Right lobe of liver (tissue), 4 donors: ENCODE measurements at regions not wholly inside any gene's neighbourhood (a gene's known extent, or its start where the extent isn't known, plus 50 kb on each side); places are given as distances from the start of the nearest gene placed in this dataset.

Source experiments
- POLR2A ChIP-seq: fragments of 450-650 bp; IDR thresholded peaks from one replicate; pipeline ENCODE4 v1.6.1; 2017; ENCODE audit warnings: antibody characterized with exemption, mild to moderate bottlenecking
- TF ChIP-seq, protein P1 (sequence below), 4 donors: fragments of 200-600 bp in 3 of 4; fragments of 450-650 bp in 1 of 4; IDR thresholded peaks; one replicate each; pipeline versions ENCODE4 v1.5.1 to v1.8.0; 2016 to 2022; ENCODE audit warnings: antibody characterized with exemption in 4 of 4, mild to moderate bottlenecking in 2 of 4
- donor health status: DM: no; HTN: no; CAD: no.
- donor health status: DM: no; HTN: no; CAD: no.
- donor health status: DM: no; HTN: yes; CAD: no.

DNA sequence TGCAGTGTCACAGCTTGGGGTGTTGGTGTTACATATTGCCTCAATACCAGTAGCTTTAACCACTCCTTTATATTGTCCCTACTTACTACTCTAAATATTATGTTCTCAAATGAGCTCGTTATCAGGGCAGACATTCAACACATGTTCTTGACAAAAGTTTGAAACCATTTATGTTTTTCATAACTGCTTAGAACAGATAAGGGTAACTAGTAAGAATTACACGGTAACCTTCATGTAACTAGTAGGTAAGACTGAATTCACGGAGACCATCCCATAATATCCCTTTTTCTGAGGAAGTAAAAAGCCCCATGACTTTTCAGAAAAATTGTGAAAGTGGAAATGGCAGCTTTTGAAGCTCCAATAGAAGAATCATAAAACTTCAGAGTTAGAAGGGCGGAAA is 59.6 kb upstream of the CENPW start:
- TF ChIP-seq, protein P1, sequence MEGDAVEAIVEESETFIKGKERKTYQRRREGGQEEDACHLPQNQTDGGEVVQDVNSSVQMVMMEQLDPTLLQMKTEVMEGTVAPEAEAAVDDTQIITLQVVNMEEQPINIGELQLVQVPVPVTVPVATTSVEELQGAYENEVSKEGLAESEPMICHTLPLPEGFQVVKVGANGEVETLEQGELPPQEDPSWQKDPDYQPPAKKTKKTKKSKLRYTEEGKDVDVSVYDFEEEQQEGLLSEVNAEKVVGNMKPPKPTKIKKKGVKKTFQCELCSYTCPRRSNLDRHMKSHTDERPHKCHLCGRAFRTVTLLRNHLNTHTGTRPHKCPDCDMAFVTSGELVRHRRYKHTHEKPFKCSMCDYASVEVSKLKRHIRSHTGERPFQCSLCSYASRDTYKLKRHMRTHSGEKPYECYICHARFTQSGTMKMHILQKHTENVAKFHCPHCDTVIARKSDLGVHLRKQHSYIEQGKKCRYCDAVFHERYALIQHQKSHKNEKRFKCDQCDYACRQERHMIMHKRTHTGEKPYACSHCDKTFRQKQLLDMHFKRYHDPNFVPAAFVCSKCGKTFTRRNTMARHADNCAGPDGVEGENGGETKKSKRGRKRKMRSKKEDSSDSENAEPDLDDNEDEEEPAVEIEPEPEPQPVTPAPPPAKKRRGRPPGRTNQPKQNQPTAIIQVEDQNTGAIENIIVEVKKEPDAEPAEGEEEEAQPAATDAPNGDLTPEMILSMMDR (IDR thresholded peaks at IDR 0.05): no peak
- no peak for TF ChIP-seq POLR2A
